Ishikawa (cell line): ENCODE measurements at regions not wholly inside any gene's neighbourhood (a gene's known extent, or its start where the extent isn't known, plus 50 kb on each side); places are given as distances from the start of the nearest gene placed in this dataset.

ENCODE experiments used
- CEBPB ChIP-seq: IDR thresholded peaks from 2 replicates; pipeline ENCODE4 v1.6.1; 2012
- EP300 ChIP-seq: IDR thresholded peaks from 2 replicates; pipeline ENCODE4 v1.6.1; 2012; ENCODE audit warnings: borderline replicate concordance
- NFIC ChIP-seq: IDR thresholded peaks from 2 replicates; pipeline ENCODE4 v1.6.1; 2012
- RAD21 ChIP-seq: IDR thresholded peaks from 2 replicates; pipeline ENCODE4 v1.6.1; 2012; ENCODE audit warnings: low read depth
- TF ChIP-seq, protein P1 (sequence below): IDR thresholded peaks from 2 replicates; pipeline ENCODE4 v1.6.1; 2012; ENCODE audit warnings: low read depth, mild to moderate bottlenecking

DNA sequence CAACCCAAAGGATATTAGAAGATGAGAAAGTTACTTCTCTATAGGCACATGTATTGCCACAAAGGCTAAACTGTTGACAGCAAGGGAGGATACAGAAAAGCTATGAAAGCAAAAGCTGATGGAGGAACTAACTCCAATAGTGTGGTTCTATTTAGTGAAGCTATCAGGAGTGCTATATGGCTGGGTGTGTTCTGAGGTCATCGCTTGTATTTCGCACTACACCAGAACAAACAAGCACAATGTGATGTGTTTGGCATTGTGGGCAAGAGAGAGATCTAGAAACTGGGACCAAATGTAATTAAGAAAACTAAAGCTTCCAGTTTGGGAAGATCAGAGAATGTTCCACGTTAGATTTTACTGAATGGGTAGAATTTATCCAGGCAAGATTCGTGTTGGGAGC is 220.4 kb upstream of the UMPS start:
- TF ChIP-seq, protein P1, sequence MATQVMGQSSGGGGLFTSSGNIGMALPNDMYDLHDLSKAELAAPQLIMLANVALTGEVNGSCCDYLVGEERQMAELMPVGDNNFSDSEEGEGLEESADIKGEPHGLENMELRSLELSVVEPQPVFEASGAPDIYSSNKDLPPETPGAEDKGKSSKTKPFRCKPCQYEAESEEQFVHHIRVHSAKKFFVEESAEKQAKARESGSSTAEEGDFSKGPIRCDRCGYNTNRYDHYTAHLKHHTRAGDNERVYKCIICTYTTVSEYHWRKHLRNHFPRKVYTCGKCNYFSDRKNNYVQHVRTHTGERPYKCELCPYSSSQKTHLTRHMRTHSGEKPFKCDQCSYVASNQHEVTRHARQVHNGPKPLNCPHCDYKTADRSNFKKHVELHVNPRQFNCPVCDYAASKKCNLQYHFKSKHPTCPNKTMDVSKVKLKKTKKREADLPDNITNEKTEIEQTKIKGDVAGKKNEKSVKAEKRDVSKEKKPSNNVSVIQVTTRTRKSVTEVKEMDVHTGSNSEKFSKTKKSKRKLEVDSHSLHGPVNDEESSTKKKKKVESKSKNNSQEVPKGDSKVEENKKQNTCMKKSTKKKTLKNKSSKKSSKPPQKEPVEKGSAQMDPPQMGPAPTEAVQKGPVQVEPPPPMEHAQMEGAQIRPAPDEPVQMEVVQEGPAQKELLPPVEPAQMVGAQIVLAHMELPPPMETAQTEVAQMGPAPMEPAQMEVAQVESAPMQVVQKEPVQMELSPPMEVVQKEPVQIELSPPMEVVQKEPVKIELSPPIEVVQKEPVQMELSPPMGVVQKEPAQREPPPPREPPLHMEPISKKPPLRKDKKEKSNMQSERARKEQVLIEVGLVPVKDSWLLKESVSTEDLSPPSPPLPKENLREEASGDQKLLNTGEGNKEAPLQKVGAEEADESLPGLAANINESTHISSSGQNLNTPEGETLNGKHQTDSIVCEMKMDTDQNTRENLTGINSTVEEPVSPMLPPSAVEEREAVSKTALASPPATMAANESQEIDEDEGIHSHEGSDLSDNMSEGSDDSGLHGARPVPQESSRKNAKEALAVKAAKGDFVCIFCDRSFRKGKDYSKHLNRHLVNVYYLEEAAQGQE, result no peak
- TF ChIP-seq EP300, result no peak
- no peak for TF ChIP-seq NFIC
- no peak for TF ChIP-seq CEBPB
- no peak for TF ChIP-seq RAD21
